HepG2 (cell line): ENCODE measurements at regions not wholly inside any gene's neighbourhood (a gene's known extent, or its start where the extent isn't known, plus 50 kb on each side); places are given as distances from the start of the nearest gene placed in this dataset.

Experiments used
- ATAC-seq: fragments of 200-7000 bp; cut with Tn5 transposase; 3 replicates; pipeline ENCODE4 v1.9.1; 2020; ENCODE audit warnings: mild to moderate bottlenecking, moderate library complexity
- BruUV-seq: library from RNA; stranded (reverse); fragments of 400-500 nt; replicated peaks from 2 replicates; lab custom pipeline; 2021; lab: Mats Ljungman, UMichigan
- CTCF ChIA-PET: fragments of 300-600 bp; formaldehyde crosslinking; extraction: SDS; loops from one replicate; lab custom pipeline; 2021; ENCODE audit warnings: low total read pairs, inconsistent platforms, low intra/inter-chr PET ratio; lab: Yijun Ruan, JAX
- POLR2A ChIA-PET: fragments of 350-600 bp; sonication (Branson Sonifier 250); formaldehyde crosslinking; loops from one replicate; lab custom pipeline; 2020; ENCODE audit warnings: antibody characterized with exemption, inconsistent platforms; lab: Yijun Ruan, JAX
- DNase-seq: peaks from one replicate; pipeline ENCODE4 v3.0.0-alpha.2; 2015; ENCODE audit warnings: low spot score
- FAIRE-seq: peaks from 3 replicates; lab custom pipeline; 2011; peaks lifted over from hg19 to GRCh38; lab: Jason Lieb, UNC
- H2AFZ ChIP-seq: one replicate; pipeline ENCODE4 v1.6.1; 2011; ENCODE audit warnings: low read length, inconsistent platforms
- H3K27ac ChIP-seq: fragments of 300-600 bp; 3 replicates; pipeline ENCODE4 v1.8.0; 2011; ENCODE audit warnings: mixed run types, mild to moderate bottlenecking, mixed read lengths, low read length, inconsistent platforms; ENCODE audit not compliant: insufficient read depth; ENCODE audit errors: extremely low read length
- H3K27me3 ChIP-seq, 2 experiments: fragments of 200-600 bp in 1 of 2; 2 replicates in 1 of 2; 3 replicates in 1 of 2; pipeline versions ENCODE4 v1.6.0 to v1.8.0; 2011; ENCODE audit warnings: low read length in 2 of 2, mild to moderate bottlenecking in 2 of 2, moderate library complexity in 2 of 2, inconsistent platforms in 1 of 2; ENCODE audit not compliant: insufficient read depth in 2 of 2, control insufficient read depth in 1 of 2
- H3K36me3 ChIP-seq, 2 experiments: fragments of 200-600 bp in 1 of 2; replicated peaks in 1 of 2; 2 replicates in 1 of 2; 3 replicates in 1 of 2; pipeline versions ENCODE4 v1.5.1 to v1.8.0; 2011; ENCODE audit warnings: low read length in 2 of 2, inconsistent platforms in 1 of 2; ENCODE audit not compliant: insufficient read depth in 2 of 2, control insufficient read depth in 1 of 2
- H3K4me1 ChIP-seq: 2 replicates; pipeline ENCODE4 v1.5.1; 2012; ENCODE audit warnings: low read length, inconsistent platforms; ENCODE audit not compliant: insufficient read depth
- H3K4me2 ChIP-seq: 2 replicates; pipeline ENCODE4 v1.6.0; 2011; ENCODE audit warnings: low read depth, low read length, inconsistent platforms
- H3K4me3 ChIP-seq, 3 experiments: fragments of 200-600 bp in 1 of 3; sonication (generic), shearing (Covaris generic) in 1 of 3; replicated peaks in 1 of 3; 2 replicates each; pipeline ENCODE4 v1.5.1; 2011 to 2016; ENCODE audit warnings: low read length in 3 of 3, inconsistent platforms in 2 of 3, low read depth in 2 of 3, mild to moderate bottlenecking in 2 of 3, control low read depth in 1 of 3, mixed read lengths in 1 of 3; ENCODE audit not compliant: insufficient read depth in 1 of 3
- H3K79me2 ChIP-seq: one replicate; pipeline ENCODE4 v1.6.1; 2011; ENCODE audit warnings: low read length, inconsistent platforms; ENCODE audit not compliant: insufficient read depth
- H3K9ac ChIP-seq: 2 replicates; pipeline ENCODE4 v1.6.0; 2011; ENCODE audit warnings: mild to moderate bottlenecking, low read depth, low read length, inconsistent platforms; ENCODE audit not compliant: insufficient read depth
- H3K9me3 ChIP-seq: 2 replicates; pipeline ENCODE4 v1.5.1; 2012; ENCODE audit warnings: mild to moderate bottlenecking, low read length
- H4K20me1 ChIP-seq: 2 replicates; pipeline ENCODE4 v1.6.0; 2011; ENCODE audit warnings: inconsistent platforms, mild to moderate bottlenecking, low read length, moderate library complexity; ENCODE audit not compliant: insufficient read depth
- ASH2L ChIP-seq: fragments of 300-600, 200-600 bp; sonication (generic); IDR thresholded peaks from 2 replicates; pipeline ENCODE4 v1.7.0; 2017; ENCODE audit warnings: low read depth, mild to moderate bottlenecking, moderate library complexity, mixed read lengths, low read length; ENCODE audit not compliant: insufficient read length
- ESRRA ChIP-seq: sonication (generic); formaldehyde crosslinking; IDR thresholded peaks from 2 replicates; pipeline ENCODE4 v1.5.1; 2020; ENCODE audit warnings: mild to moderate bottlenecking, low read depth, missing genetic modification reagents
- KDM4B ChIP-seq: sonication (generic); formaldehyde crosslinking; IDR thresholded peaks from 2 replicates; pipeline ENCODE4 v1.4.0; 2020; ENCODE audit warnings: missing genetic modification reagents
- TARDBP ChIP-seq: sonication (generic); formaldehyde crosslinking; IDR thresholded peaks from 2 replicates; pipeline ENCODE4 v1.8.0; 2022; ENCODE audit warnings: mild to moderate bottlenecking, missing genetic modification reagents
- ZBTB1 ChIP-seq: sonication (generic); formaldehyde crosslinking; IDR thresholded peaks from 2 replicates; pipeline ENCODE4 v1.4.0; 2020; ENCODE audit warnings: missing genetic modification reagents, borderline replicate concordance
- ZNF367 ChIP-seq: sonication (generic); formaldehyde crosslinking; IDR thresholded peaks from 2 replicates; pipeline ENCODE4 v1.4.0; 2020; ENCODE audit warnings: missing genetic modification reagents, borderline replicate concordance
- ZNF792 ChIP-seq: IDR thresholded peaks from 2 replicates; pipeline ENCODE4 v1.6.1; 2016
- WGBS: methylation state at CpG from one replicate; pipeline ENCODE4 v1.1.6; 2017; ENCODE audit warnings: low lambda C conversion rate; 5-methylcytosine and 5-hydroxymethylcytosine counted together
- in situ Hi-C: cut with HindIII; loops from 2 replicates; pipeline ENCODE4 v1.10.0; 2017; ENCODE audit warnings: low pct_unique_long_range_greater_than_20kb; ENCODE audit not compliant: extremely low pct_ligation_motif_present
- intact Hi-C: fragments of 100-400 bp; cut with micrococcal nuclease; formaldehyde crosslinking; loops from one replicate; pipeline ENCODE4 v1.10.0; 2022; ENCODE audit not compliant: unreplicated experiment
- TF ChIP-seq, protein P1 (sequence below): sonication (generic); formaldehyde crosslinking; IDR thresholded peaks from 2 replicates; pipeline ENCODE4; 2020; ENCODE audit warnings: missing genetic modification reagents, mild to moderate bottlenecking, borderline replicate concordance
- TF ChIP-seq, protein P2 (sequence below): sonication (generic); formaldehyde crosslinking; IDR thresholded peaks from 2 replicates; pipeline ENCODE4 v1.4.0; 2020; ENCODE audit warnings: missing genetic modification reagents, borderline replicate concordance
- TF ChIP-seq, protein P3 (sequence below): sonication (generic); formaldehyde crosslinking; IDR thresholded peaks from 2 replicates; pipeline ENCODE4 v1.5.0; 2020; ENCODE audit warnings: missing genetic modification reagents
- TF ChIP-seq, protein P4 (sequence below): sonication (generic); formaldehyde crosslinking; IDR thresholded peaks from 2 replicates; pipeline ENCODE4 v1.5.0; 2020; ENCODE audit warnings: missing genetic modification reagents, mild to moderate bottlenecking, borderline replicate concordance

DNA sequence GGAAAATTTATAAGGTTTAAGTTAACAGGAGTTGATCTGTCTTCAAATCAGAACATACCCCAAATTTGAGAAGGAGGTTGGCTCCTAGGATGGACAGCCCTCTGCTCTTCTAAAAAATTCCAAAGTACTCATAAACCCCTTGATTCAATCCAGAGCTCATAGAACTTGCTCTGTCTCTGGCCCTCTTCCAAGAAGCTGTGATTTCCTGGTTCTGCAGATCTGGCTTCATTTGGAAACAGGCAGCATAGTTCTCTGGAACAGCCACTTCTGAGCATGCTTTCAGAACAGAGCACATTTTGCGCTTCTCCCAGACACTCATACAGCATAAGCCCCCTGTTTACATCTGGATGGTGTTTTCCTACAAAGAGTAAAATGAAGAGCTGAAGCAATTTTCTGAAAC, 96.7 kb downstream of the KBTBD8 start:
- FAIRE-seq (no peak), ATAC-seq (no peak), DNase-seq (no peak)
- TF ChIP-seq, protein P1, sequence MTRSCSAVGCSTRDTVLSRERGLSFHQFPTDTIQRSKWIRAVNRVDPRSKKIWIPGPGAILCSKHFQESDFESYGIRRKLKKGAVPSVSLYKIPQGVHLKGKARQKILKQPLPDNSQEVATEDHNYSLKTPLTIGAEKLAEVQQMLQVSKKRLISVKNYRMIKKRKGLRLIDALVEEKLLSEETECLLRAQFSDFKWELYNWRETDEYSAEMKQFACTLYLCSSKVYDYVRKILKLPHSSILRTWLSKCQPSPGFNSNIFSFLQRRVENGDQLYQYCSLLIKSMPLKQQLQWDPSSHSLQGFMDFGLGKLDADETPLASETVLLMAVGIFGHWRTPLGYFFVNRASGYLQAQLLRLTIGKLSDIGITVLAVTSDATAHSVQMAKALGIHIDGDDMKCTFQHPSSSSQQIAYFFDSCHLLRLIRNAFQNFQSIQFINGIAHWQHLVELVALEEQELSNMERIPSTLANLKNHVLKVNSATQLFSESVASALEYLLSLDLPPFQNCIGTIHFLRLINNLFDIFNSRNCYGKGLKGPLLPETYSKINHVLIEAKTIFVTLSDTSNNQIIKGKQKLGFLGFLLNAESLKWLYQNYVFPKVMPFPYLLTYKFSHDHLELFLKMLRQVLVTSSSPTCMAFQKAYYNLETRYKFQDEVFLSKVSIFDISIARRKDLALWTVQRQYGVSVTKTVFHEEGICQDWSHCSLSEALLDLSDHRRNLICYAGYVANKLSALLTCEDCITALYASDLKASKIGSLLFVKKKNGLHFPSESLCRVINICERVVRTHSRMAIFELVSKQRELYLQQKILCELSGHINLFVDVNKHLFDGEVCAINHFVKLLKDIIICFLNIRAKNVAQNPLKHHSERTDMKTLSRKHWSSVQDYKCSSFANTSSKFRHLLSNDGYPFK (CRISPR knock-in tag): no peak
- TF ChIP-seq, protein P2, sequence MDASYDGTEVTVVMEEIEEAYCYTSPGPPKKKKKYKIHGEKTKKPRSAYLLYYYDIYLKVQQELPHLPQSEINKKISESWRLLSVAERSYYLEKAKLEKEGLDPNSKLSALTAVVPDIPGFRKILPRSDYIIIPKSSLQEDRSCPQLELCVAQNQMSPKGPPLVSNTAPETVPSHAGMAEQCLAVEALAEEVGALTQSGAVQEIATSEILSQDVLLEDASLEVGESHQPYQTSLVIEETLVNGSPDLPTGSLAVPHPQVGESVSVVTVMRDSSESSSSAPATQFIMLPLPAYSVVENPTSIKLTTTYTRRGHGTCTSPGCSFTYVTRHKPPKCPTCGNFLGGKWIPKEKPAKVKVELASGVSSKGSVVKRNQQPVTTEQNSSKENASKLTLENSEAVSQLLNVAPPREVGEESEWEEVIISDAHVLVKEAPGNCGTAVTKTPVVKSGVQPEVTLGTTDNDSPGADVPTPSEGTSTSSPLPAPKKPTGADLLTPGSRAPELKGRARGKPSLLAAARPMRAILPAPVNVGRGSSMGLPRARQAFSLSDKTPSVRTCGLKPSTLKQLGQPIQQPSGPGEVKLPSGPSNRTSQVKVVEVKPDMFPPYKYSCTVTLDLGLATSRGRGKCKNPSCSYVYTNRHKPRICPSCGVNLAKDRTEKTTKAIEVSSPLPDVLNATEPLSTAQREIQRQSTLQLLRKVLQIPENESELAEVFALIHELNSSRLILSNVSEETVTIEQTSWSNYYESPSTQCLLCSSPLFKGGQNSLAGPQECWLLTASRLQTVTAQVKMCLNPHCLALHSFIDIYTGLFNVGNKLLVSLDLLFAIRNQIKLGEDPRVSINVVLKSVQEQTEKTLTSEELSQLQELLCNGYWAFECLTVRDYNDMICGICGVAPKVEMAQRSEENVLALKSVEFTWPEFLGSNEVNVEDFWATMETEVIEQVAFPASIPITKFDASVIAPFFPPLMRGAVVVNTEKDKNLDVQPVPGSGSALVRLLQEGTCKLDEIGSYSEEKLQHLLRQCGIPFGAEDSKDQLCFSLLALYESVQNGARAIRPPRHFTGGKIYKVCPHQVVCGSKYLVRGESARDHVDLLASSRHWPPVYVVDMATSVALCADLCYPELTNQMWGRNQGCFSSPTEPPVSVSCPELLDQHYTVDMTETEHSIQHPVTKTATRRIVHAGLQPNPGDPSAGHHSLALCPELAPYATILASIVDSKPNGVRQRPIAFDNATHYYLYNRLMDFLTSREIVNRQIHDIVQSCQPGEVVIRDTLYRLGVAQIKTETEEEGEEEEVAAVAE (CRISPR knock-in tag): no peak
- TF ChIP-seq ZNF792 (no peak), TARDBP (CRISPR knock-in tag) (no peak), ZNF367 (CRISPR knock-in tag) (no peak), ZBTB1 (CRISPR knock-in tag) (no peak), ESRRA (CRISPR knock-in tag) (no peak), ASH2L (no peak), KDM4B (CRISPR knock-in tag) (no peak)
- TF ChIP-seq, protein P3, sequence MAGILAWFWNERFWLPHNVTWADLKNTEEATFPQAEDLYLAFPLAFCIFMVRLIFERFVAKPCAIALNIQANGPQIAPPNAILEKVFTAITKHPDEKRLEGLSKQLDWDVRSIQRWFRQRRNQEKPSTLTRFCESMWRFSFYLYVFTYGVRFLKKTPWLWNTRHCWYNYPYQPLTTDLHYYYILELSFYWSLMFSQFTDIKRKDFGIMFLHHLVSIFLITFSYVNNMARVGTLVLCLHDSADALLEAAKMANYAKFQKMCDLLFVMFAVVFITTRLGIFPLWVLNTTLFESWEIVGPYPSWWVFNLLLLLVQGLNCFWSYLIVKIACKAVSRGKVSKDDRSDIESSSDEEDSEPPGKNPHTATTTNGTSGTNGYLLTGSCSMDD (CRISPR knock-in tag): no peak
- TF ChIP-seq, protein P4, sequence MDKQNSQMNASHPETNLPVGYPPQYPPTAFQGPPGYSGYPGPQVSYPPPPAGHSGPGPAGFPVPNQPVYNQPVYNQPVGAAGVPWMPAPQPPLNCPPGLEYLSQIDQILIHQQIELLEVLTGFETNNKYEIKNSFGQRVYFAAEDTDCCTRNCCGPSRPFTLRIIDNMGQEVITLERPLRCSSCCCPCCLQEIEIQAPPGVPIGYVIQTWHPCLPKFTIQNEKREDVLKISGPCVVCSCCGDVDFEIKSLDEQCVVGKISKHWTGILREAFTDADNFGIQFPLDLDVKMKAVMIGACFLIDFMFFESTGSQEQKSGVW (CRISPR knock-in tag): no peak
- 44% methylated on average over 1 of the region's 1 CpG for WGBS
- Histone ChIP-seq H3K36me3 (no peaks in the 10 kb centered on the region), H2AFZ (no peak overlapping the region), H3K27ac (no peak overlapping the region), H3K4me2 (no peak overlapping the region), H3K79me2 (no peaks in the 10 kb centered on the region), H3K4me3 (no peak overlapping the region), H3K4me1 (no peaks in the 10 kb centered on the region), H4K20me1 (no peaks in the 10 kb centered on the region), H3K9ac (no peak overlapping the region), H3K9me3 (no peaks in the 10 kb centered on the region), H3K27me3 (no peaks in the 10 kb centered on the region)
- intact Hi-C loops: no loop called here
- no TSS peak for BruUV-seq
- POLR2A ChIA-PET: no interaction called here
- CTCF ChIA-PET: no interaction called here
- in situ Hi-C loops: no loop called here
